Osteoblast (primary cell): ENCODE measurements at regions not wholly inside any gene's neighbourhood (a gene's known extent, or its start where the extent isn't known, plus 50 kb on each side); places are given as distances from the start of the nearest gene placed in this dataset.

ENCODE experiments used
- DNase-seq: peaks from one replicate; pipeline ENCODE4 v3.0.0; 2011; ENCODE audit warnings: low spot score, mixed read lengths; ENCODE audit not compliant: insufficient read length; ENCODE audit errors: missing footprints
- H2AFZ ChIP-seq: 2 replicates; pipeline ENCODE4 v1.6.0; 2011; ENCODE audit warnings: mild to moderate bottlenecking, low read length
- H3K27ac ChIP-seq: 2 replicates; pipeline ENCODE4 v1.5.1; 2011; ENCODE audit warnings: mild to moderate bottlenecking, low read depth, low read length, moderate library complexity
- H3K27me3 ChIP-seq: 2 replicates; pipeline ENCODE4 v1.6.0; 2012; ENCODE audit warnings: mild to moderate bottlenecking, control low read depth, inconsistent platforms, low read length, moderate library complexity; ENCODE audit not compliant: insufficient read depth
- H3K36me3 ChIP-seq: 2 replicates; pipeline ENCODE4 v1.5.1; 2011; ENCODE audit warnings: mild to moderate bottlenecking, low read length, control low read depth, moderate library complexity; ENCODE audit not compliant: insufficient read depth
- H3K4me1 ChIP-seq: 2 replicates; pipeline ENCODE4 v1.5.1; 2011; ENCODE audit warnings: mild to moderate bottlenecking, low read length, control low read depth, moderate library complexity; ENCODE audit not compliant: insufficient read depth
- H3K4me2 ChIP-seq: 2 replicates; pipeline ENCODE4 v1.6.0; 2011; ENCODE audit warnings: mild to moderate bottlenecking, low read length; ENCODE audit not compliant: insufficient read depth
- H3K4me3 ChIP-seq: fragments of 200-600 bp; sonication (generic); 3 replicates; pipeline ENCODE4 v1.5.1; 2012; ENCODE audit warnings: mild to moderate bottlenecking, low read length, inconsistent platforms; ENCODE audit not compliant: insufficient read depth
- H3K79me2 ChIP-seq: 2 replicates; pipeline ENCODE4 v1.6.0; 2012; ENCODE audit warnings: mild to moderate bottlenecking, low read length, control low read depth, inconsistent platforms; ENCODE audit not compliant: insufficient read depth
- H3K9me3 ChIP-seq: 2 replicates; pipeline ENCODE4 v1.5.1; 2011; ENCODE audit warnings: low read depth, low read length, control low read depth
- H4K20me1 ChIP-seq: 2 replicates; pipeline ENCODE4 v1.6.0; 2012; ENCODE audit warnings: mild to moderate bottlenecking, low read length, control low read depth; ENCODE audit not compliant: insufficient read depth
- CTCF ChIP-seq: IDR thresholded peaks from 2 replicates; pipeline ENCODE4 v1.5.1; 2011; ENCODE audit warnings: mild to moderate bottlenecking, low read depth, low read length, moderate library complexity; ENCODE audit errors: extremely low read depth

GRCh38 chr12:105822131-105823105 is 316.3 kb downstream of the NUAK1 start:
- Histone ChIP-seq H3K9me3 (no peaks in the 10 kb centered on the region), H3K79me2 (no peaks in the 10 kb centered on the region), H3K4me2 (no peak overlapping the region), H3K27ac (no peak overlapping the region), H4K20me1 (no peaks in the 10 kb centered on the region), H2AFZ (no peak overlapping the region), H3K4me3 (no peak overlapping the region), H3K4me1 (no peaks in the 10 kb centered on the region), H3K27me3 (no peaks in the 10 kb centered on the region), H3K36me3 (no peaks in the 10 kb centered on the region)
- no peak for DNase-seq
- no peak for TF ChIP-seq CTCF

- Histone ChIP-seq H3K4me3 (no peak overlapping the region), H3K27ac (no peak overlapping the region), H4K20me1 (no peaks in the 10 kb centered on the region), H3K79me2 (no peaks in the 10 kb centered on the region), H2AFZ (no peak overlapping the region), H3K4me1 (no peaks in the 10 kb centered on the region), H3K27me3 (no peaks in the 10 kb centered on the region), H3K4me2 (no peak overlapping the region), H3K9me3 (no peaks in the 10 kb centered on the region), H3K36me3 (no peaks in the 10 kb centered on the region)
- DNase-seq, result no peak
- TF ChIP-seq CTCF, result no peak
Observed at GRCh38 chr12:105823810-105824209, 314.9 kb downstream of the NUAK1 start.

GRCh38 chr12:105825141-105825540 is 313.6 kb downstream of the NUAK1 start:
- H3K79me2 ChIP-seq, result no peaks in the 10 kb centered on the region
- no peak for DNase-seq

More at GRCh38 chr12:105825141-105825540, 313.6 kb downstream of the NUAK1 start:
- Histone ChIP-seq H3K27me3 (no peaks in the 10 kb centered on the region), H3K4me3 (no peak overlapping the region), H3K4me2 (no peak overlapping the region), H3K36me3 (no peaks in the 10 kb centered on the region), H3K4me1 (no peaks in the 10 kb centered on the region), H2AFZ (no peak overlapping the region), H3K27ac (no peak overlapping the region), H4K20me1 (no peaks in the 10 kb centered on the region), H3K9me3 (no peaks in the 10 kb centered on the region)
- no peak for TF ChIP-seq CTCF
